SK-N-SH treated with all-trans-retinoic acid at 6 μM for 48 hours (cell line): ENCODE measurements at regions not wholly inside any gene's neighbourhood (a gene's known extent, or its start where the extent isn't known, plus 50 kb on each side); places are given as distances from the start of the nearest gene placed in this dataset.

Experiments
- ESRRG ChIP-seq: fragments of 250-450 bp; sonication (Bioruptor Pico); IDR thresholded peaks from 2 replicates; pipeline ENCODE4 v1.6.1; 2021; ENCODE audit warnings: mild to moderate bottlenecking
- GLIS3 ChIP-seq: fragments of 250-450 bp; sonication (Bioruptor Pico); IDR thresholded peaks from 2 replicates; pipeline ENCODE4 v1.5.0; 2020; ENCODE audit warnings: mild to moderate bottlenecking, moderate library complexity
- ZNF565 ChIP-seq: fragments of 450-650 bp; formaldehyde crosslinking; conservative IDR thresholded peaks from 2 replicates; pipeline ENCODE4 v1.5.0; 2020; ENCODE audit warnings: low read depth, mild to moderate bottlenecking, moderate library complexity
- ZNF8 ChIP-seq: fragments of 450-650 bp; formaldehyde crosslinking; IDR thresholded peaks from 2 replicates; pipeline ENCODE4 v1.5.0; 2020; ENCODE audit warnings: mild to moderate bottlenecking, moderate library complexity
- TF ChIP-seq, protein P1 (sequence below): fragments of 250-450 bp; sonication (Bioruptor Pico); IDR thresholded peaks from 2 replicates; pipeline ENCODE4 v1.8.0; 2021; ENCODE audit warnings: low read depth, mild to moderate bottlenecking, moderate library complexity, borderline replicate concordance
- TF ChIP-seq, protein P2 (sequence below): fragments of 250-450 bp; sonication (Bioruptor Pico); IDR thresholded peaks from 2 replicates; pipeline ENCODE4 v1.8.0; 2020; ENCODE audit warnings: mild to moderate bottlenecking, moderate library complexity, borderline replicate concordance
- TF ChIP-seq, protein P3 (sequence below): fragments of 250-450 bp; sonication (Bioruptor Pico); IDR thresholded peaks from 2 replicates; pipeline ENCODE4 v1.5.1; 2020; ENCODE audit warnings: low read depth, mild to moderate bottlenecking, moderate library complexity

DNA sequence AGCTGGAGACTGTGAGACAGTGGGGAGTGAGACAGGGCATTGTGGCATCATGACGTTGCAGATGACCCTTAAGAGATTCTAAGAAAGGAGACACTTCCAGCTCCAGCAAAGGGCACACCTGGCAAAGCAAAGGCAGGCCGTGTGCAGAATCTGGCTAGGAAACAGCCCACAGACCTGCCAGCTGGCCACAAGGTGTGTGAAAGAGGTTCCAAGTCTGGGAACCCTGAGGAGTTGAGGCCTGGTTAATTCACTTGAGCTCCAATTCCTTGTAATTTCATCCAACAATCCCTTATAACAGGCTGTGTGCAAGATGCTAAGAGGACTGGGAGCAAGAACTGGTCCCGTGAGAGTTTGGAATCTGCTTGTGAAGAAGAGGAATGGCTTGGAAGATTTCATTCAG lies 72.8 kb upstream of the FAM9A start:
- TF ChIP-seq, protein P1, sequence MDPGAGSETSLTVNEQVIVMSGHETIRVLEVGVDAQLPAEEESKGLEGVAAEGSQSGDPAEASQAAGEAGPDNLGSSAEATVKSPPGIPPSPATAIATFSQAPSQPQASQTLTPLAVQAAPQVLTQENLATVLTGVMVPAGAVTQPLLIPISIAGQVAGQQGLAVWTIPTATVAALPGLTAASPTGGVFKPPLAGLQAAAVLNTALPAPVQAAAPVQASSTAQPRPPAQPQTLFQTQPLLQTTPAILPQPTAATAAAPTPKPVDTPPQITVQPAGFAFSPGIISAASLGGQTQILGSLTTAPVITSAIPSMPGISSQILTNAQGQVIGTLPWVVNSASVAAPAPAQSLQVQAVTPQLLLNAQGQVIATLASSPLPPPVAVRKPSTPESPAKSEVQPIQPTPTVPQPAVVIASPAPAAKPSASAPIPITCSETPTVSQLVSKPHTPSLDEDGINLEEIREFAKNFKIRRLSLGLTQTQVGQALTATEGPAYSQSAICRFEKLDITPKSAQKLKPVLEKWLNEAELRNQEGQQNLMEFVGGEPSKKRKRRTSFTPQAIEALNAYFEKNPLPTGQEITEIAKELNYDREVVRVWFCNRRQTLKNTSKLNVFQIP (CRISPR knock-in tag) = no peak
- TF ChIP-seq, protein P2, sequence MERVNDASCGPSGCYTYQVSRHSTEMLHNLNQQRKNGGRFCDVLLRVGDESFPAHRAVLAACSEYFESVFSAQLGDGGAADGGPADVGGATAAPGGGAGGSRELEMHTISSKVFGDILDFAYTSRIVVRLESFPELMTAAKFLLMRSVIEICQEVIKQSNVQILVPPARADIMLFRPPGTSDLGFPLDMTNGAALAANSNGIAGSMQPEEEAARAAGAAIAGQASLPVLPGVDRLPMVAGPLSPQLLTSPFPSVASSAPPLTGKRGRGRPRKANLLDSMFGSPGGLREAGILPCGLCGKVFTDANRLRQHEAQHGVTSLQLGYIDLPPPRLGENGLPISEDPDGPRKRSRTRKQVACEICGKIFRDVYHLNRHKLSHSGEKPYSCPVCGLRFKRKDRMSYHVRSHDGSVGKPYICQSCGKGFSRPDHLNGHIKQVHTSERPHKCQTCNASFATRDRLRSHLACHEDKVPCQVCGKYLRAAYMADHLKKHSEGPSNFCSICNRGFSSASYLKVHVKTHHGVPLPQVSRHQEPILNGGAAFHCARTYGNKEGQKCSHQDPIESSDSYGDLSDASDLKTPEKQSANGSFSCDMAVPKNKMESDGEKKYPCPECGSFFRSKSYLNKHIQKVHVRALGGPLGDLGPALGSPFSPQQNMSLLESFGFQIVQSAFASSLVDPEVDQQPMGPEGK = no peak
- TF ChIP-seq ZNF8 (CRISPR knock-in tag) (no peak), ESRRG (CRISPR knock-in tag) (no peak), ZNF565 (no peak), GLIS3 (no peak)
- TF ChIP-seq, protein P3, sequence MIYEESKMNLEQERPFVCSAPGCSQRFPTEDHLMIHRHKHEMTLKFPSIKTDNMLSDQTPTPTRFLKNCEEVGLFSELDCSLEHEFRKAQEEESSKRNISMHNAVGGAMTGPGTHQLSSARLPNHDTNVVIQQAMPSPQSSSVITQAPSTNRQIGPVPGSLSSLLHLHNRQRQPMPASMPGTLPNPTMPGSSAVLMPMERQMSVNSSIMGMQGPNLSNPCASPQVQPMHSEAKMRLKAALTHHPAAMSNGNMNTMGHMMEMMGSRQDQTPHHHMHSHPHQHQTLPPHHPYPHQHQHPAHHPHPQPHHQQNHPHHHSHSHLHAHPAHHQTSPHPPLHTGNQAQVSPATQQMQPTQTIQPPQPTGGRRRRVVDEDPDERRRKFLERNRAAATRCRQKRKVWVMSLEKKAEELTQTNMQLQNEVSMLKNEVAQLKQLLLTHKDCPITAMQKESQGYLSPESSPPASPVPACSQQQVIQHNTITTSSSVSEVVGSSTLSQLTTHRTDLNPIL (CRISPR knock-in tag) = no peak
